HG03095 (cell line): ENCODE measurements at regions not wholly inside any gene's neighbourhood (a gene's known extent, or its start where the extent isn't known, plus 50 kb on each side); places are given as distances from the start of the nearest gene placed in this dataset.
"Not testable (repeated sequence)": the region's sequence is repeated elsewhere in the genome, so short reads cannot be mapped to it uniquely, and the experiment has no call there.

ENCODE experiments used
- ATAC-seq: cut with Tn5 transposase; IDR thresholded peaks from one replicate; pipeline ENCODE4 v1.9.1; 2021; ENCODE audit warnings: moderate library complexity; ENCODE audit not compliant: unreplicated experiment

GRCh38 chr11:98183034-98183433 is 837.7 kb upstream of the CNTN5 start:
- ATAC-seq: no peak

GRCh38 chr11:98185245-98185644 is 835.5 kb upstream of the CNTN5 start:
- no peak for ATAC-seq

- ATAC-seq: no peak
These were observed 826.1 kb upstream of the CNTN5 start for GRCh38 chr11:98194611-98195010.

- no peak for ATAC-seq
These were observed 825.4 kb upstream of the CNTN5 start for GRCh38 chr11:98195300-98195699.

- ATAC-seq: no peak
These were observed 813.7 kb upstream of the CNTN5 start for GRCh38 chr11:98207086-98207485.

GRCh38 chr11:98227278-98227677 is 793.5 kb upstream of the CNTN5 start:
- no peak for ATAC-seq

- ATAC-seq: no peak
These were observed 790.1 kb upstream of the CNTN5 start for GRCh38 chr11:98230678-98231077.

GRCh38 chr11:98234698-98235097 is 786.1 kb upstream of the CNTN5 start:
- ATAC-seq: no peak

GRCh38 chr11:98243897-98244296 is 776.9 kb upstream of the CNTN5 start:
- no peak for ATAC-seq

GRCh38 chr11:98260983-98261382 is 759.8 kb upstream of the CNTN5 start:
- ATAC-seq: no peak

GRCh38 chr11:98277251-98277912 is 743.4 kb upstream of the CNTN5 start:
- ATAC-seq: no peak

GRCh38 chr11:98289617-98290263 is 731.0 kb upstream of the CNTN5 start:
- ATAC-seq: no peak

- ATAC-seq: no peak
These were observed 724.5 kb upstream of the CNTN5 start for GRCh38 chr11:98296091-98296880.

GRCh38 chr11:98300719-98301118 is 720.0 kb upstream of the CNTN5 start:
- no peak for ATAC-seq

- ATAC-seq: no peak
These were observed 712.8 kb upstream of the CNTN5 start for GRCh38 chr11:98307827-98308491.

GRCh38 chr11:98330306-98330705 is 690.4 kb upstream of the CNTN5 start:
- ATAC-seq: not testable (repeated sequence)

- ATAC-seq: no peak
These were observed 662.2 kb upstream of the CNTN5 start for GRCh38 chr11:98358551-98358950.

GRCh38 chr11:98365190-98365589 is 655.6 kb upstream of the CNTN5 start:
- ATAC-seq: no peak

GRCh38 chr11:98365941-98366340 is 654.8 kb upstream of the CNTN5 start:
- no peak for ATAC-seq

GRCh38 chr11:98390391-98390790 is 630.4 kb upstream of the CNTN5 start:
- no peak for ATAC-seq

- not testable (repeated sequence) for ATAC-seq
These were observed 626.2 kb upstream of the CNTN5 start for GRCh38 chr11:98394500-98394899.
